Left kidney (tissue), 1 donor: ENCODE measurements at regions not wholly inside any gene's neighbourhood (a gene's known extent, or its start where the extent isn't known, plus 50 kb on each side); places are given as distances from the start of the nearest gene placed in this dataset.

Experiments used
- DNase-seq: peaks from one replicate; pipeline ENCODE4 v3.0.0-alpha.2; 2013

DNA sequence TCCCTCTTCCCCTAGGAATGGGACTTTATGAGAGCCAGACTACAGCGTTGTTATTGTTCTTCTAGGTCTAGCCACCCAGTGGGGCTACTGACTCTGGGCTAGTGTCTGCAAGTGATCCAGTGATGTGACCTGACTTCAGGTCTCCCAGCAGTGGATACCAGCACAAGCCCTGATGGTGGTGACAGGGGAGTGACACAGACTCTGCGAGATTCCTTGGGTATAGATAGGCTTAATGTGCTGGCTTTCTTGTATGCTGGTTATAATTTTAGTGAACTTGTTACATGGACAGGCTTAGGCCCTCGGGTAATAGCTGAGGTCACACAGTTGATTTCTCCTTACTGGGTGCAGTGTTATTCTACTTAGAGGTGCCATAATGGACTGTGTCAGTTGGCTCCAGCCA lies 106.9 kb downstream of the TBC1D30 start:
- DNase-seq: no peak

DNA sequence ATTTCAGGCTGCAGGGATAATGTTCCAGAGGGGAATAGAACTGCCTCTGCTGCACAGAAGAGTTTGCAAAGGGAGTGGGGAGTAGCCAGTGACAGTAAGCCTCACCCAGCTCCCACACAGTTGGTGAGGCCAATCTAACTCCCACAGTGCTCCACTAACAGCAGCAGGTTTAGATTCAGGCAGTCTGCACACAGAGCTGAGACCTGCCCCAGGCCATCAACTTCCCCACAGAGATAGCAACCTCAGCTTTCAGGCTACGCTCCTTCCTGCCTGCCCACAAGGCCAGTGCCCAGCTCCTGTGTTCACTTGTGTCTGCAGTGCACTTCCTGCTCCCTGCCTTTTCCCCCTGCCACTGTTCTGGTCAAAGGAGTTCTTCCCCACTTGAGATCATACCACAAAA lies 107.5 kb downstream of the TBC1D30 start:
- DNase-seq: no peak

- DNase-seq: no peak
Observed at GRCh38 chr12:64933791-64934190, 109.3 kb downstream of the TBC1D30 start.

DNA sequence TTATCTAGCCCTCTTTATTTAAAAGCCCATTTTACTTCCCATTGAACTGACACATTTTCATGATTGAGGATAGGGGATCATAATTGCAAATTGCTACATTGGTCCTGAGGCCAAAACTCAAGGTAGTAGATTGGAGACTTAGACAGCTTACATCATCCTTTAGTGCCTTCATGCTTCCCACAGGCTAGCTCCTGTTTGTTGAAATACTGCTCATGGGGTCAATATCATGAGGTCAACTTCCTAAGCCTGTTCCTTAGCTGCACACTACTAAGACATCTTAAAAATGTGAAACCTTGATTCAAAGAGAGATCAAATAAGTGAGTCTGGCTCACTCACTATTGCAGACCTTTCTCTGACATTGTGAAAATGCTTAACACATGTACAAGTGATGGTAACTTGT lies 113.0 kb downstream of the TBC1D30 start:
- DNase-seq: no peak

GRCh38 chr12:64938179-64938578 lies 113.7 kb downstream of the TBC1D30 start:
- no peak for DNase-seq

- no peak for DNase-seq
Observed at GRCh38 chr12:64943686-64944085, 119.2 kb downstream of the TBC1D30 start.

DNA sequence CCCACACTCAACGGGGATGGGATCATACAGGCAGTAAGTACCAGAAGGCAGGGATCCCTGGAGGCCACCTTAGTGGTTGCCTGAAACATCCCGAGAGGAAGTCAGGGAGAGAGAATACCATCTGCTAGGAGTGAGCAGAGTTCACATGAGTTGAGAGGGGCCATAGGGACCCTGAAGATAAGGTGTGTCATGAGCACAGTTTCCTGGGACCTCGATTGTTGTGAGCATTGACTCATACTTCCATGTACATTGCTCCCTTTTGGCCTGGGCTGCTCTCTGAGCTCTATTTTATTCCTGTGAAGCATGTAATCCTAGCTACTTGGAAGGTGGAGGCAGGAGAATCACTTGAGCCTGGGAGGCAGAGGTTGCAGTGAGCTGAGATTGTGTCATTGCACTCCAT lies 120.5 kb downstream of the TBC1D30 start:
- no peak for DNase-seq

DNA sequence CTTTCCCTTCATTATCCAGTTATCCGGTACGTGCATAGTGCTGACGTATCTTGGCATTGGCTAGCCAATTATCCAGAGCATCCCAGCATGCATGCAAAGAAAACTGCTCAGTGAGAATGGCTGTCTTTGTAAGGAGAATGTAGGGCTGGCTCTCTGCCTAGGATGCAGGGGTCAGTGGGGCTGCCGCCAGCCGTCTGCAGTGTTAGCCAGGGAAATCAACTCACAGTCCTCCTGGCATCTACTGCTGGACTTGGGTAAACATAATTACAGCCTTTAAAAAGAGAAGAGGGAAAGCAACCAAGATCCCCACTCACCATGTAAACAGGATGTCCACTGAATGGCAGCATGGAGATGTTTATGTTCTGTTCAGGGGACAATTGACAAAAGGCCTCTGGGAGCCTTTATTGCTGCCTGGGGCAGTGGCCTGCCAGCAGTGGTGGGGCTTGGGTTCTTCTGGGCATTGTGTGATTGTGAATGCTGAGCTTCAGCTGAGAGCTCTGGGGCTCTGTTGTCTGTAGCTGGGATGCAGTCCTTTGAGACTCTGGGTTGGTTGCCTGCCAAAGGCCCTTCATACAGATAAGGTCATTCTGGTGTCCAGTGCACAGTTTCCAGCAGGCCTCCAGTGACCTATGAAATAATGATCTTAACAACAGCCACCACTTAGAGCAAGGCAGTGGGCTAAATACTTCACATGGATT lies 121.8 kb downstream of the TBC1D30 start:
- DNase-seq: peak; percentile 10

DNA sequence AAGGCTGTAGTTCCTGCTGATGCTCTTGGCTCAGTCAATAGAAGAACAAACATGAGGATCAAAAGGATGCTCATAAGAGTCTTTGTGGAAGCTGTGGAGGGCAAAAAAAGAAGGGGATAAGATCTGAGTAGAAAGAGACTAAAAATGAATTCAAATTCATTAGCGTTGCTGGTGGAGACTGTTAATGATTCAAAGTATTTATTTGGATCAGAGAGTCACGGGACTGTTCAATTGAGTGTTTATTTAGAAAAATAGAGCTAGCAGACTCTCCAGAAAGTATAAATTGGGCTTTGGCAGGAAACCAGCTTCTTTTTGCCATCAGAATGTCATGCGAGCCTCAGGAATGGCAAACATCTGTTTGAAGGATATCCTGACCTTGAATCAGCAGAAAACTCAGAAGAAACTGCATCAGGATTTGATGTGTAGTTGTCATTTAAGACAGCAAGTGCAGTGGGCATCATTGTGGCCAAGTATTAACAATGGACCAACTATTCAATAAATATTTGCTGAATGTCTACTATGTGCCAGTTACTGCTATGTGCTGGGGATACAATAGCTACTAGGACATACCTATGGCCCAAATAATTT lies 126.4 kb downstream of the TBC1D30 start:
- DNase-seq: no peak

- no peak for DNase-seq
Observed at GRCh38 chr12:64951944-64952343, 127.5 kb downstream of the TBC1D30 start.

- no peak for DNase-seq
Observed at GRCh38 chr12:64955746-64956145, 131.3 kb downstream of the TBC1D30 start.

DNA sequence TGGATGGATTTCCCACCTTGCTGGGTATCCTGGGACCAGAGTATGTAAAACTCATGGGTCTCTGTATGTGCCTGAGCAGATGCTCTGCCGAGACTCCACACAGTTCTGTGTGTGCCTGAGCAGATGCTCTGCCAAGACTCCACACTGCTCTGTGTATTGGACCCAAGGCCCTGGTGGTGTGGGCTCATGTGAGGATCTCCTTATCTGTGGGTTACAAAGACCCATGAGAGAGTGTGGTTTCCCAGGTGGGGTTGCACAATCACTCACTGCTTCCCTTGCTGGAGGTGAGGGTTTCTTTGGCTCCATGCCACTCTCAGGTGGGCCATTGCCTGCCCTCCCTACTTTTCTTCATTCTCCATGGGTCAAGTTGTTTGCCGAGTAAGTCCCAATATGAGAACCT lies 141.5 kb downstream of the TBC1D30 start:
- DNase-seq: no peak

DNA sequence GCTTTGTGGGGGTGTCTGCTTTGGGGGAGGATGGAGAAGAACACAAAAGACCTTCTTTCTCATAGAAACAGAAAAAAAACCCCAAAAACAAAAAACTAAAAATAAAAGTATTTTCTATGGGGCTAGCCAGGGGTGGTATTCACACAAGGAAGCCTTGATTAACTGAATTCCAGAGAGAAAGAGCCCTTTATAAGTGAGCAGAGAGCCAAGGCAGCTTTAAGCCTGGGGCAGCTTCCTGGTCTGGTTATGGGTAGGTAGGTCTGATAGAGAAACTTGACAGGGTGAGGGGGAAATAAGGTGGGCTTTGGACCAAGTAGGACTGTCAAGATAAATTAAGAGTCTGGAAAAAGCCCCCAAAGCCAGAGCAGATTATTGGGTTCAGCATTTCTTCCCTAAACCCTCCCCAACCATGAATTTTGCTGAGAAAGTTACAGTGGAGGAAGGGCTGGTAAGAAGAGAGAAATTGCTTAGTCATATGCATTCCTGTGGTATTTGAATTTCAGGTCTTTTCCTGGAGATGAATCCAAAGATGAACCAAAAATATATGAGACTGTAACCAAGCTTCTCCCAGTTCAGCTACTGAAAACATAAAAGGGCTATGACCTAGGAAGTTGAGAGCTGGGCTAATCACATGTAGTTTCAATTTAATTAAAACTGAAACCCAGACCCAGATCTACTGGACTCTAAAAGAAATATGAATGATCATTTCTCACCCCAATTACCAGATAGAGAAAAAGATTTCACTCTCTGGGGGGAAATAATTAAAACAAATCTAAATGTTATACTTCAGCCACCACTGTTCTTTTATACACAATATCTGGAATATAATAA lies 144.8 kb downstream of the TBC1D30 start:
- DNase-seq: no peak

DNA sequence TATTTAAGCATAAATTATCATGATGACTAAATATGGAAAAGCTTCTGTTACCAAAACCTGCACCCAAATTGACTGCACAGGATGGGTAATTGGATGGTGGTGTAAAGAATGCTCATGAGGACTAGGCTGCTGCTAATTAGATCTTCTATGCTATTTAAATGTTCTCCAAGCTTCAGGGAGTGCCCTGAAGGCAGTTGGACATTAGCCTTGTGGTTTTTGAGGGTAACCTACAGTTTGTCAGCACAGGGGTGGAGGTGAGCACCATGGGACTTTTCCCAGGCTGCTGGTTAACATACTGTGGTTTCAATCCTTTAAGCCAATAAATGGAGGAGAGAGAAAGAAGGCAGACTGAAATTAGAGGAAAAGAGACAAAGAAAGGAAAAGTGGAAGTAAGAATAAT lies 145.0 kb downstream of the WIF1 start:
- DNase-seq: no peak

GRCh38 chr12:64983771-64984278 lies 137.3 kb downstream of the WIF1 start:
- no peak for DNase-seq

DNA sequence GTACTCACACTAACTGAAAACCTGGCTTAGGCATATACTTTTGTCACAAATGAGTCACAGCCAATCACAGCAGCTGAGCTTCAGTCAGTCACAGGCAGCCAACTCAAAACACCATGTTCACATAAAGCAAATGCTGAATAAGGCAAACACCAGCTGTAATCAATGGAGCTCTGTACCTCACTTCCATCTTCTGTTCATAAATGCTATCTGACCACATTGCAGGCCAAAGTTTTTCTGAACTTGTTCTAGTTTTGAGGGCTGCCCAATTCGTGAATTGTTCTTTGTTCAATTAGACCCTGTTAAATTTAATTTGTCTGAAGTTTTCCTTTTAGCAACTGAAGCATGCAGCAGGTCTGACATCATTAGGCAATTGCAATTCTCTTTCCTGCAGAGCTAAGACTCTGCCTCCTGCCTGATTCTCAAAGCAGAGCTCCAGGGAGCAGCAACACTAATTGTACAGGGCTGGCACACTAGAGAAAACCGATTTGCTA lies 129.9 kb downstream of the WIF1 start:
- DNase-seq: no peak

DNA sequence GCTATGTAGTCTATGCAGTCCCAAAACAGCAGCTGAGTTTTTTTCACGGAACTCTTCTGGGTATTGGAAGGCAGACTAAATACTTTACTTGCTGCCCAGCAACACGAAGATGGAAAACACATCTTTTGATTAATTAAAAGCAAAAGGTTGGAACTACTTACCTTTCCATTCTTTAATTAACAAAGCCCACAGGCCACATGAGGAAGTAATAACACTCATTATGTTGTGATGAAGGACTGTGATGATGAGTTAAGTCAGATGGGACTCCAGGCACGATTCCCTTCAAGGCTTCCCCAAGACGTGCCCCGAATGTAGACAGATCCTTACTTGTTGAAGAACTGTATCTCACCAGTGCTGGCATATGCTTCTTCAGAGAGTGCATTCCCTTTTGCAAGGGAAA lies 129.0 kb downstream of the WIF1 start:
- no peak for DNase-seq

DNA sequence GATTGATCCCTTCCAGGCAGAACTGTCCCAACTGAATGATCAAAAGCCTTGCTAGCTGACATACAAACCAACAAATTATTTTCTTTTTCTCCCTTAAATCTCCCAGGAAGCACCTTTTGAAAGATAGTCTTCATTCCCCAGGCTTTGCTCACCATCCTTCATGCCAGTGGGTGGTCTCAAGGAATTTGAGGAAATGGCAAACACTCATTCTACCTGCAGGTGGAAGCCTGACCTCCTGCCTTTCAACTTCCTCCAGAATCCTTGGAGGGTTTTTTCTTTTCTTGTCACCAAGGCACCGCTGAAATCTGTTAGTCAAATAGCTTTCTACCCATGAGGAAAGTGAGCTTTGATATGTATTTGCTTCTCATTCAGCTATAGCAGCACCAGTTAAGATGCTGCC lies 128.5 kb downstream of the WIF1 start:
- no peak for DNase-seq

- DNase-seq: no peak
Observed at GRCh38 chr12:64993461-64993860, 127.6 kb downstream of the WIF1 start.

GRCh38 chr12:64995816-64996215 lies 125.3 kb downstream of the WIF1 start:
- no peak for DNase-seq

DNA sequence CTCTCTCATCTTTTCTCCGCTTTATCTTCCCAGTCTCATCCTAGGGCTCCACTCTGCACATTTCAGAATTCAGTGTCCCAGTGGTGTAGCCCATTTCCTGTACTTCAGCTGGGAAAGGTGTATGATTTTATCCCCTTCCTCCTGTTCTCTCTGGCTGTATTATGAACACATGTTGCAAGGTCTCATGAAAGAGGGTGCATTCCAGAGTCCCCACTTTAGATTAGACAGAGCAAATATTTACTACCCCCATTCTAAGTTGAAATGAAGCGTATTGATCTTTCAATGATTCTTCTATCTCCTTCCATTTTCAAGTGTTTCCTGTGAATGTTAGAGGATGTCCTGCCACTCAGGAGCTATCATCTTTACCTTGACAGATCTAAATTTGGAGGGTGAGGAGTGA lies 123.2 kb downstream of the WIF1 start:
- no peak for DNase-seq

DNA sequence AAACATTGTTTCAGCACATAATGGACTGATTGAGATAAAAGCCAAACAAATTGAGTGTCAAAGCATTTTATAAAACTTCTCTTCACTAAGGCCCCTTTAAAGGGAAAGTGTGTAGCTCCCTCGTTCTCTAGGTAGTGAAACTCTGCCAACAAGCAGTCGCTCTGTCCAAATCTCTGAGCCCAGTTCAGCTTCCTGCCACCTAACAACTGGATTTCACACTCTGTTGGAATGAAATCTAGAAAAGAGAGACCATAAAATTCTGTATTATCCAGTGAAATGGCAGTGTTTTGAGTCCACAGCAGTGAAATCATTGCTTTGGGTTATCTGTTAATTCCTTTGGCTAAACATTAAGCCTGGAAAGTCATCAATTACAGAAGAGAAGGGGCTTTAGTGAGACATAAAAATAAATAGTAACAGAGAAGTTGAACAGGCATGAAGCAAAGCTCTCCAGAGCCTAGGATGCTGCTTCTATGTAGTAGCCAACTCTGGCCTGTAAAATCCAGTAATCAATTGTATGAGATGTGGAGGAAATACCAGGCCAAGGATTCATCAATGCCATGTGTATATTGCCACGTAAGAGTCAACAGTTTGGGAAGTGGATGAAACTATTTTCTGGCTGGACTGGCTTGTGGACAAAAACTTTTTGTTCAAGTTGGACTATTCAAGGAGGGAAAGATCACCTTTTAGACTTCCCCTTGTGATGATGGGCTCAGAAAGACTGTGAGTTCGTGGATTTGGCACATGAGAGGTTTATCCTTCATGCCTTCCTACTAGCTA lies 122.5 kb downstream of the WIF1 start:
- no peak for DNase-seq

GRCh38 chr12:64999148-64999425 lies 122.0 kb downstream of the WIF1 start:
- no peak for DNase-seq
